Heart right ventricle (tissue), 16 donors: ENCODE measurements at regions not wholly inside any gene's neighbourhood (a gene's known extent, or its start where the extent isn't known, plus 50 kb on each side); places are given as distances from the start of the nearest gene placed in this dataset.
"Not testable (repeated sequence)": the region's sequence is repeated elsewhere in the genome, so short reads cannot be mapped to it uniquely, and the experiment has no call there.

ENCODE experiments used
- ATAC-seq, 8 donors: fragments of 200-7000 bp; cut with Tn5 transposase; one replicate each; pipeline ENCODE4 v1.9.1; 2020; ENCODE audit warnings: mild to moderate bottlenecking in 8 of 8, moderate library complexity in 8 of 8, moderate number of reproducible peaks in 1 of 8
- DNase-seq, 2 donors: peaks; one replicate each; pipeline ENCODE4 v3.0.0-alpha.2; 2020
- H3K27ac ChIP-seq, 10 donors: fragments of 200-600 bp; sonication (generic) in 2 of 10; one replicate each; pipeline versions ENCODE4 v1.5.0 to v1.8.0; 2020 to 2022; ENCODE audit warnings: mild to moderate bottlenecking in 3 of 10
- H3K27me3 ChIP-seq, 7 donors: fragments of 200-600 bp; one replicate each; pipeline ENCODE4 v1.8.0; 2021 to 2022; ENCODE audit warnings: mild to moderate bottlenecking in 2 of 7
- H3K36me3 ChIP-seq, 9 donors: fragments of 200-600 bp; sonication (generic) in 1 of 9; one replicate each; pipeline versions ENCODE4 v1.5.0 to v1.8.0; 2020 to 2022; ENCODE audit warnings: mild to moderate bottlenecking in 2 of 9
- H3K4me1 ChIP-seq, 9 donors: fragments of 200-600 bp; sonication (generic) in 1 of 9; one replicate each; pipeline versions ENCODE4 v1.5.0 to v1.8.0; 2020 to 2022; ENCODE audit warnings: mild to moderate bottlenecking in 4 of 9
- H3K4me3 ChIP-seq, 10 donors: fragments of 200-600 bp; sonication (generic) in 2 of 10; one replicate each; pipeline versions ENCODE4 v1.5.0 to v1.8.0; 2020 to 2022; ENCODE audit warnings: mild to moderate bottlenecking in 7 of 10, moderate library complexity in 2 of 10
- H3K9me3 ChIP-seq, 11 donors: fragments of 200-600 bp in 10 of 11; sonication (generic) in 2 of 11; one replicate each; pipeline versions ENCODE4 v1.5.0 to v1.8.0; 2013 to 2022; ENCODE audit warnings: mild to moderate bottlenecking in 2 of 11, control low read depth in 1 of 11, moderate library complexity in 1 of 11
- CTCF ChIP-seq, 9 donors: fragments of 200-600 bp; sonication (generic) in 2 of 9; IDR thresholded peaks; one replicate each; pipeline versions ENCODE4 v1.5.0 to v1.8.0; 2021 to 2022; ENCODE audit warnings: antibody characterized with exemption in 9 of 9, mild to moderate bottlenecking in 5 of 9, moderate library complexity in 1 of 9
- WGBS, 2 donors: extraction: QIAGEN DNeasy Blood & Tissue Kit; methylation state at CpG; one replicate each; pipeline ENCODE4 v1.1.7; 2013; ENCODE audit warnings: inconsistent platforms in 1 of 2; 5-methylcytosine and 5-hydroxymethylcytosine counted together
- intact Hi-C, 10 donors: fragments of 100-400 bp; cut with DNase I; formaldehyde crosslinking; loops; one replicate each; pipeline versions ENCODE4 v1.11.1 to v1.14.2; 2022
- donor health status: Arrhythmogenic right ventricular cardiomyopathy.
- donor health status: ischemic (EF 13 %, LVEDD 7.1; RV severe dilation, severe dysfunction).
- donor health status: healthy with polysubstance abuse.
- donor health status: DM: no; HTN: yes; CAD: no.
- donor health status: DM: no; HTN: no; CAD: no.
- donor health status: ischemic (EF 25% LVEDD 6.9; RV normal size, moderate dysfunction).
- donor health status: ischemic (EF 25% LVEDD 5.7; RV mildly dilated, moderate dysfunction).
- donor health status: healthy.
- donor health status: DM: yes; HTN: yes; CAD: no.
- donor health status: Ischemic cardiomyopathy.
- donor health status: ischemic (EF 35%, LVEDD 5.7; RV mildly dilated, moderate dysfunction).
- donor health status: nonischemic (EF 11% LVEDD 7.7; RV severe dilation, severe dysfunction).
- donor health status: DM: yes; HTN: yes; CAD: no.
- donor health status: PGD.
- donor health status: ischemic (EF 29% LVEDD 5.4; RV normal size, mild dysfunction).
- donor health status: nonischemic (EF 23%, LVEDD 6.1; RV moderate dilation, normal function).

- no peaks in the 10 kb centered on the region for H3K36me3 ChIP-seq
- no peak for DNase-seq
- no peaks in the 10 kb centered on the region for H3K27me3 ChIP-seq
- intact Hi-C loops: no loop called here
- H3K9me3 ChIP-seq: peaks cover 0 to 16% (median 0%) of the 10 kb centered on the region in 11 donors
- H3K27ac ChIP-seq: no peak overlapping the region
- no peak for ATAC-seq
- no peaks in the 10 kb centered on the region for H3K4me1 ChIP-seq
- no peak for TF ChIP-seq CTCF (IDR thresholded peaks at IDR 0.05)
- no peak overlapping the region for H3K4me3 ChIP-seq
These were observed 155.0 kb downstream of the MAIP1 start for GRCh38 chr2:200110381-200110780.

- H3K4me3 ChIP-seq, ATAC-seq, H3K27ac ChIP-seq, intact Hi-C loops, H3K4me1 ChIP-seq, H3K27me3 ChIP-seq, DNase-seq, H3K36me3 ChIP-seq: not testable (repeated sequence)
- 58 to 62% methylated on average over 8 of the region's 8 CpGs for WGBS, 2 donors
- H3K9me3 ChIP-seq: peaks cover 0 to 16% (median 0%) of the 10 kb centered on the region in 11 donors
These were observed 157.8 kb downstream of the MAIP1 start for GRCh38 chr2:200113016-200113799.

GRCh38 chr2:200119236-200119635, 163.9 kb downstream of the MAIP1 start:
- 87 to 88% methylated on average over 2 of the region's 2 CpGs for WGBS, 2 donors
- Histone ChIP-seq H3K36me3 (no peaks in the 10 kb centered on the region), H3K4me1 (no peaks in the 10 kb centered on the region), H3K27me3 (no peaks in the 10 kb centered on the region), H3K27ac (no peak overlapping the region), H3K9me3 (peaks cover 0 to 7% (median 0%) of the 10 kb centered on the region in 11 donors), H3K4me3 (no peak overlapping the region)
- ATAC-seq (no peak), DNase-seq (no peak)
- TF ChIP-seq CTCF (IDR thresholded peaks at IDR 0.05): no peak
- intact Hi-C loops: no loop called here

GRCh38 chr2:200121931-200122330, 166.5 kb downstream of the MAIP1 start:
- Histone ChIP-seq H3K4me1 (peaks cover 0 to 5% (median 0%) of the 10 kb centered on the region in 9 donors), H3K27me3 (no peaks in the 10 kb centered on the region), H3K36me3 (no peaks in the 10 kb centered on the region), H3K9me3 (no peaks in the 10 kb centered on the region), H3K4me3 (no peak overlapping the region), H3K27ac (no peak overlapping the region)
- intact Hi-C loops: no loop called here
- DNase-seq (no peak), ATAC-seq (no peak)
- no peak for TF ChIP-seq CTCF (IDR thresholded peaks at IDR 0.05)

- H3K27ac ChIP-seq: no peak overlapping the region
- ATAC-seq: no peak
- no peaks in the 10 kb centered on the region for H3K36me3 ChIP-seq
- H3K4me1 ChIP-seq: peaks cover 0 to 5% (median 0%) of the 10 kb centered on the region in 9 donors
- intact Hi-C loops: no loop called here
- no peak for DNase-seq
- no peak for TF ChIP-seq CTCF (IDR thresholded peaks at IDR 0.05)
- no peaks in the 10 kb centered on the region for H3K9me3 ChIP-seq
- H3K4me3 ChIP-seq: no peak overlapping the region
- H3K27me3 ChIP-seq: no peaks in the 10 kb centered on the region
These were observed 167.3 kb downstream of the MAIP1 start for GRCh38 chr2:200122683-200123082.

- DNase-seq, H3K27ac ChIP-seq, ATAC-seq, H3K9me3 ChIP-seq, H3K27me3 ChIP-seq, intact Hi-C loops, H3K4me1 ChIP-seq, H3K36me3 ChIP-seq, H3K4me3 ChIP-seq: not testable (repeated sequence)
- 86 to 88% methylated on average over 10 of the region's 10 CpGs for WGBS, 2 donors
These were observed 169.4 kb downstream of the MAIP1 start for GRCh38 chr2:200124665-200125368.
